ENCODE measurements at regions not wholly inside any gene's neighbourhood (a gene's known extent, or its start where the extent isn't known, plus 50 kb on each side); places are given as distances from the start of the nearest gene placed in this dataset.

- in situ Hi-C loops (cut with HindIII; ENCODE audit: low sequenced_read_pairs) = no loop called here
These were observed 533.5 kb downstream of the BUD13 start for GRCh38 chr11:116239247-116239646.

DNA sequence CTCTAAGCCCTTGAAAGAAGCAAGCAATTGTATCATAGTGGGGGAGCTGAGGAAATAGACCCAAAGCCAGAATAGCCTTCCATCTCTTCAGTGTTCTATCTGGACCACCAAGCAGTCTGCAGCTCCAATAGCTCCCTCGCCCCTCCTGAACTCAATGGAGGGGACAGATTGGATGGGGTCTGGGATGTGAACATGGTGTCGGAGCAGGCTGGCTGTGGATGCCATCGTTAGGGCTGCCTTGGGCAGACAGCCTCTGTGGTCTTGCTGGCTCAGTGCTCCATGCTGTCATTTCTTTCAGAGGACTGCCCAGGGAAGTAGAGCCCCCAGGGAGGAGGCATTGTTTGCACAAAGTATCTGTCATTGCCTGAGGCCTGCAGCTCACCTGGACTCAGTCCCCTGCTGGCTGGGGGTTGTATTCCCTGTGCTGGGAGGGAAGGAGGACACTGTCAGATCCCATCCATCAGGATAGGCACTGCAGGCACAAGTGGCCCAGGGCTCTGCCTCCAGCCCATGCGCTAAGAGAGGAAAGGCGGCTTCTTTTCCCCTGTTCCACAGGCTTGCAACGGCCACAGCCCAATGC is 537.7 kb downstream of the BUD13 start:
- in situ Hi-C loops (cut with HindIII; ENCODE audit: low sequenced_read_pairs) = no loop called here

DNA sequence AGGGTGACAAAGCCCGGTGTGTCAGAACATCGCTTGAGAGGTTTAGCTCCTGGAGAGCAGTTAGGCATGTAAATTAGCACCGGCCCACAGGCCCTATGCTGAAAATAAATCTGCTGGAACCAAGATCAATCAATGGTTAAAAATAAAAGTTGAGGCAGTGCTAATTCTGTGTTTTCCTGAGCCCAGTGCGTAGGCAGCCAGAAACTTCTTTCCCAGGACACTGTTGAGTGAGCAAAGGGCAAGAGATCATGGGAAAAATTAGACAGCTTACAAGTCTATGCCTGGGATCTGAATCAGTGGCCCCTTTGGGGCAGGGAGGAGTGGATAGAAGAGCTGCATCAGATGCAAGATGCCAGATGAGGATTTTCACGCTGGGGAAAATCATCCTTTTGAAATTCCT is 539.2 kb downstream of the BUD13 start:
- in situ Hi-C loops (cut with HindIII; ENCODE audit: low sequenced_read_pairs) = no loop called here

DNA sequence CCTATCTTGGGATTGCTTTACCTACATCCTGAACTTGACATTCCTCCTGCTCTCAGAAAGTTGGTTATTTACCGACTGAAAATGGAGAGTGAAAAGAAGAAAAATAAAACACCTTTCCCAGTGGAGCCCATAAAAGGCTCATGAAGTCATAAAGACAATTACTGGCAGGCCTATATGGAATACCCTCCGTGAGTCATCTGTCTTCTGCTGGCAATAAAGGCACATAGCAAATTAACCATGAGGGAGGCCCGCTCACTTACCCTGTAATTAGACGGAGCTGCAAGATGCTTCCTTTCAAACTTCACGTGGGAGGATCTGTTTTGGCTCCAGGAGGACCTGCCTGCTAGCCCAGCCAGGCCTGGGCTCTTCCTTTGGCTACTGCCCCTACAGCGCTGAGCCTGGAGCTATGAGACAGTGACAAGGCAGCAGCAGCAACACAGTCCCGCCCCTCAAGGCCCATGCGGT is 540.4 kb downstream of the BUD13 start:
- in situ Hi-C loops (cut with HindIII; ENCODE audit: low sequenced_read_pairs) = no loop called here

DNA sequence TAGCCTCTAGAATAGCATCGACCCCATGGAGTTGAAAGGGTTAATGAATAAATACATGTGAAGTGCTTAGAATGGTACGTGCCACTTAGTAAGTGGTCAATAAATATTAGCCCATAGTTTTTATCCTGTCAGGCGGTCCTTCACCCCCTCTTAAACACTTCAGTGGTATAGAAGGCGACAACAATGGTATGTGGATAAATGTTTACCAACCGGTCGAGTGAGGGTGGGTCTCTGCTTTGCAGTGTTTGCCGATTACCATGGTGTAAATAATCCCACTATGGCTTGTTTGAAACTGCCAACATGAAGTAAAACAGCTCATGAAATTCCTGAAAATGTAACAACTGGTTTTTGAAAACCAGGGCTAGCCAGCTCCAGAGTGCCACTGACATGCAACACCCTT is 541.2 kb downstream of the BUD13 start:
- in situ Hi-C loops (cut with HindIII; ENCODE audit: low sequenced_read_pairs) = no loop called here

DNA sequence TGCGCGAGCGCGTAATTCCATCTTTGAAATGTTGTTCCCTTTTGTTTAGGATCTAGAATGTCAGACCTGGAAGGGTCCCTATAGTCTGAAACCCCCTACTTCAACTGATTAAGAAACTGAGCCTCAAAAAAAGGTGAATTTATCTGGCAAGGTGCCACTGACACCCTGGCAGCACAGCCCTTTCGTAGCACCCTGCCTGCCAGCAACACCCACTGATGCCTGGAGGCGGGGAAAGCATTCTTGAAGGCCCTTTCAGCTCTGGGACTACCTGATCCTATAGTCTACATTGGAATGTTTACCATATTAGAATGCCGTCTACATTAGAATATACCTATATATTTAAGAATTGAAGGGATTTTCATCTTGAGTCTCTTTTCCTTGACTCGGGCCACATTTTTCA is 542.3 kb downstream of the BUD13 start:
- in situ Hi-C loops (cut with HindIII; ENCODE audit: low sequenced_read_pairs) = no loop called here

GRCh38 chr11:116229236-116229970 is 543.4 kb downstream of the BUD13 start:
- in situ Hi-C loops (cut with HindIII; ENCODE audit: low sequenced_read_pairs) = no loop called here

GRCh38 chr11:116226731-116227130 is 546.1 kb downstream of the BUD13 start:
- in situ Hi-C loops (cut with HindIII; ENCODE audit: low sequenced_read_pairs) = no loop called here

- in situ Hi-C loops (cut with HindIII; ENCODE audit: low sequenced_read_pairs) = no loop called here
These were observed 546.8 kb downstream of the BUD13 start for GRCh38 chr11:116225784-116226585.

GRCh38 chr11:116225236-116225635 is 547.6 kb downstream of the BUD13 start:
- in situ Hi-C loops (cut with HindIII; ENCODE audit: low sequenced_read_pairs) = no loop called here

GRCh38 chr11:116224889-116225200 is 547.9 kb downstream of the BUD13 start:
- in situ Hi-C loops (cut with HindIII; ENCODE audit: low sequenced_read_pairs) = no loop called here

DNA sequence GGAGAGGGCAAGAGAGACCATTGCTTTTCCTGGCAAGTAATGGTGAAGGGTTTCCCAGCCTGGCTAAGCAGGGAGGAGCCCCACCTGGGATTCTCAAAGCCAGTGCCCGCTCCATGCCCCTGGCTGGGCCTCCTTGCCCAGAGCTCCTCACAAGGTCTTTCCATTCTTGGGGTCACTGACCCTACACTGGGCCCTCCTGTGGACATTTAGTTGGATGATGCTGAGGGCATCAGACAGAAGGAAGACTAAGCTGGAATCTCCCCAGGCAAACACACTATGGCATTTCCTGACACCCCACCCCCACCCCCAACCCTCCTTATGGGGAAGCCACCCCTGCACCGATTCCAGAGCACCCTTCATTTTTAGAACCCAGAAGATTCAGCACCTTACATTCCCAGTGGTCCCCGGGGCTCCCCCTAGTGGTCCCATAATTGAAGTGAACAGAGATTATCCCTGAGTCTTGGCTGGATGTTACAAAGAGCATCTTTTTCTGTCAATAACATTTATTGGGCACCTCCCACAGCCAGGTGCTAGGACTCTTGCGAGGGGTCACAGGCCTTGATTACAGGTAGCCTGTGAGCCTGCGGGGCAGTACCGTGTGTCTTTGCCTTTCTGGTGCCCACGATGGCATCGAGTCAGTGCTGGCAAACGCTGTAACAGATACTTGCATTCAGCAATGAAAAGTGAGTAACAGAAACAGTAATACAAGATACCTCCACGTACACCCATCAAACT is 548.5 kb downstream of the BUD13 start:
- in situ Hi-C loops (cut with HindIII; ENCODE audit: low sequenced_read_pairs) = no loop called here

DNA sequence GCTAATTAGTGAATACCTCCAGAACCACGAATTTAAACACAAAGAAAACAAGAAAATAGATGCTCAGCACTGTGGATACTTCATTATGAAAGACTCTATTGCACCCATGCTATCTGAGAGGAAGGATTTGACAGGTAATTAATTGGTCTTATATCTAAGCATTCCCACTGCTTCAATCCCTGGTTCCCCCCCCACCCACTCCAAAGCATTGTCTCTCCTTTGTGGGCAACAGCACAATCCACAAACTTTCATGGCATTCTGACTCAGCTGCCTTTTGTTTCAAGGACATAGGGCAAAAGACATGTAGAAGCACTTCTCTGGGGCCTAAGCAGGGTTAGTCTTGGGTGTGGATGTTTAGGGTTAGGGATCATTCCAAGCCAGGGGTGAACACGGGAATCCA is 551.4 kb downstream of the BUD13 start:
- in situ Hi-C loops (cut with HindIII; ENCODE audit: low sequenced_read_pairs) = no loop called here

- in situ Hi-C loops (cut with HindIII; ENCODE audit: low sequenced_read_pairs) = no loop called here
These were observed 553.6 kb downstream of the BUD13 start for GRCh38 chr11:116219171-116219635.

DNA sequence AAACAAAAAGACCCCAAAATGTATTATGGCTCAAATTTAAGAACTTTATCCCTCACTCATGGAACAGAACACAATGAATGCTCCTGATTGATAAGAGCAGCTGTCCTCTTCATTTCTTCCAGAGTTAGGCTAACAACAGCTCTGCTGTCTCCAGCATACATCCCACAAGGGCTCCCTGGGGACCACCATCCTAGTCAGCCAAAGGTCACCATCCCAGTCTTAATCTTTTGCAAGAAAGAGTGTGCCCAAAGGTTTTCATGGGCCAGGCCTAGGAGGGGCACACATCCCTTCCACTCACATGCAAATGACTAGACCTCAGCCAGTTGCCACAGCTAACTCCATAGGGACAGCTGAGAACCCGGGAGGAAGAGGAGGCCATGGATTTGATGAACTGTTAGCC is 555.3 kb downstream of the BUD13 start:
- in situ Hi-C loops (cut with HindIII; ENCODE audit: low sequenced_read_pairs) = no loop called here

DNA sequence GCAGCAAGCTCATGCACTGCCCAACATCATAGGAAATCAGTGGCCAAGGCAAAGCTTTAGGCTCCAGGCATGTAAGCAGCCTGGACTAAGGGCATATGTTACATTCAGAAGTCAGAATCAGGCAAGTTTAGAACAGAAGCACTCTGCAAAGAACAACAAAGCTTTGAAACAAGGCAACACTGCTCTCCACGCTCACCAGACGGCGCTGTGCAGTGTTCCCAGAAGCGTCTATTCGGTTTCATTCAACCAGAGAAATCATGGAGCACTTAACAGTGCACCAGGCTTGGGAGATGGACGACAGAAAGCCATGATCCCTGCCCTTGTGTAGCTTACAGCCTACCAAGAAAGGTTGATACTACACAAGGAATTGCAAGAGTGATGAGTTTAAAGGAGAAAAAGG is 555.8 kb downstream of the BUD13 start:
- in situ Hi-C loops (cut with HindIII; ENCODE audit: low sequenced_read_pairs) = no loop called here

DNA sequence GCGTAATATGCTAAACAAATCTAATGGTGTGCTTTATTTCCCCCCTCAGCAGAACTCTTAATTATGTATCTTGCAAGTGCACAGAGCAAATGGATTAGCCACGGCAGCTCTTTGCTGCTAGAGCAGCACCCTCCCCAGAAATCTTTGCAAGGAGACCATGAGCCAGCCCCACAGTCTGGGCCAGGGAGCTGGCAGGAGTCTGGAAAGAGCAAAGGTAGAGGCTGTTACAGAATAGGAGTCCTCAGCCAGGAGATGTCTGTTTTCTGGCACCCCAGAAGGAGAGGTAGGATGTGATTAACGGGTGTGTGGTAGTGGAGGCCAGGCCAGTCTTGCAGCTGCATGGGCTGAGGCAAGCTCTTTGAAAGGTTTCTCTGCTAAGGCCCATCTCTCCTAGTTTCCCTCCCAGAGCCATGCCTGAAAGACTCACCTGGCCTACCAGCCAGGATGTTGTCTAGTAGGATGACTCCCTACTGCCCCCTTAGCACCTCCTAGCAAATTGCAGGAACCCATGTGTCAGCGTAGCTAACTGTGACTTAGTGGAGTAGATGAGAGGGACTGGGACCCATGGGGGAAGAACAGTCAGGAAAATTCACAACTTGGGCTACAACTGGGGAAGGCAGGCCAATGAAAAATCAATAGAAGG is 557.2 kb downstream of the BUD13 start:
- in situ Hi-C loops (cut with HindIII; ENCODE audit: low sequenced_read_pairs) = no loop called here

- in situ Hi-C loops (cut with HindIII; ENCODE audit: low sequenced_read_pairs) = no loop called here
These were observed 561.6 kb downstream of the BUD13 start for GRCh38 chr11:116211147-116211546.

DNA sequence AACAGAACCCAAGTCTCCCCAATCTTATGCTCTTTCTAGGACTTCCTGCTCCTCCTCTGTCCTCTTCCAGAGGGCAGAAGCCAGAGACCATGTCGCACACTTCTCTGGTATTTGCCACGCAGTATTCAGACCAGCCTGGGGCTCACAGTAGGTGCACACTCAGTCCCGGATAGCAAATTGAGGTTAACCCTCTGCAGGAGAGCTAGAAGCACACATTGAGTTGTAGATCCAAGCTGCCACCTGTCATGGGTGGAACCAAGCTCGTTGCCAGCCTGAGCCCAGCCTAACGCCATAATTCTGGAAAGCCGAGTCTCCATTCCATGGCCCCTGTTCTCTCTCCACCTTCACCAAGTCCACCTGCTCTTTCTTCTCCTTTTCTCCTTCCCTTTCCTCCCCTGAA is 562.1 kb downstream of the BUD13 start:
- in situ Hi-C loops (cut with HindIII; ENCODE audit: low sequenced_read_pairs) = no loop called here

DNA sequence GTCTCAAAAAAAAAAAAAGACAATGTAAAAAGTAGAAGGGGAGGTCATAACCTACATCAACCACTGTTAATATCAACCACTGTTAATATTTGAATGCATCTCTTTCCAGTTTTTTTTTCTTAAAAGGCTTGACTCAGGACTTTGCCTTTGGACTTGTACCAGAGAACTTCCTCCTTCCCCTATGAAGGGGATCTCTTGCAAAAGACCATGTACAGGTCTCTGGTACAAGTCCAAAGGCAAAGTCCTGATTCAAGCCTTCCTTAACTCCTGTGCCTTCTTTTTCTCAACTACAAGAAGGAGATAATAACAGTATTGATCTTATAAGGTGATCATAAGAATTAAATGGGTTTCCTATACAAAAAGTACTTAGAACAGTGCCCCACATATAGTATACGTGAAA is 563.5 kb downstream of the BUD13 start:
- in situ Hi-C loops (cut with HindIII; ENCODE audit: low sequenced_read_pairs) = no loop called here

Measured in endothelial cell of hepatic sinusoid (primary cell).